WTC11 (cell line): ENCODE measurements at regions not wholly inside any gene's neighbourhood (a gene's known extent, or its start where the extent isn't known, plus 50 kb on each side); places are given as distances from the start of the nearest gene placed in this dataset.

Experiments
- CTCF ChIP-seq: fragments of 200-600 bp; IDR thresholded peaks from 2 replicates; pipeline ENCODE4 v1.8.0; 2022; ENCODE audit warnings: antibody characterized with exemption
- IRF2 ChIP-seq: sonication (generic); formaldehyde crosslinking; IDR thresholded peaks from 2 replicates; pipeline ENCODE4 v1.8.0; 2022; ENCODE audit warnings: low read depth, missing genetic modification reagents, borderline replicate concordance
- STAT6 ChIP-seq: sonication (generic); formaldehyde crosslinking; conservative IDR thresholded peaks from 2 replicates; pipeline ENCODE4 v1.8.1; 2023; ENCODE audit warnings: mild to moderate bottlenecking, low read depth, missing genetic modification reagents, moderate library complexity
- TF ChIP-seq, protein P1 (sequence below): sonication (generic); formaldehyde crosslinking; IDR thresholded peaks from 2 replicates; pipeline ENCODE4 v1.8.1; 2022; ENCODE audit warnings: low read depth, missing genetic modification reagents, borderline replicate concordance
- TF ChIP-seq, protein P2 (sequence below): sonication (generic); formaldehyde crosslinking; IDR thresholded peaks from 2 replicates; pipeline ENCODE4 v1.8.0; 2022; ENCODE audit warnings: mild to moderate bottlenecking, missing genetic modification reagents

GRCh38 chr9:82105729-82106128 lies 117.2 kb downstream of the SPATA31D1 start:
- TF ChIP-seq STAT6 (CRISPR knock-in tag) (no peak), CTCF (no peak), IRF2 (no peak)
- TF ChIP-seq, protein P1, sequence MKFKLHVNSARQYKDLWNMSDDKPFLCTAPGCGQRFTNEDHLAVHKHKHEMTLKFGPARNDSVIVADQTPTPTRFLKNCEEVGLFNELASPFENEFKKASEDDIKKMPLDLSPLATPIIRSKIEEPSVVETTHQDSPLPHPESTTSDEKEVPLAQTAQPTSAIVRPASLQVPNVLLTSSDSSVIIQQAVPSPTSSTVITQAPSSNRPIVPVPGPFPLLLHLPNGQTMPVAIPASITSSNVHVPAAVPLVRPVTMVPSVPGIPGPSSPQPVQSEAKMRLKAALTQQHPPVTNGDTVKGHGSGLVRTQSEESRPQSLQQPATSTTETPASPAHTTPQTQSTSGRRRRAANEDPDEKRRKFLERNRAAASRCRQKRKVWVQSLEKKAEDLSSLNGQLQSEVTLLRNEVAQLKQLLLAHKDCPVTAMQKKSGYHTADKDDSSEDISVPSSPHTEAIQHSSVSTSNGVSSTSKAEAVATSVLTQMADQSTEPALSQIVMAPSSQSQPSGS (CRISPR knock-in tag) = no peak
- TF ChIP-seq, protein P2, sequence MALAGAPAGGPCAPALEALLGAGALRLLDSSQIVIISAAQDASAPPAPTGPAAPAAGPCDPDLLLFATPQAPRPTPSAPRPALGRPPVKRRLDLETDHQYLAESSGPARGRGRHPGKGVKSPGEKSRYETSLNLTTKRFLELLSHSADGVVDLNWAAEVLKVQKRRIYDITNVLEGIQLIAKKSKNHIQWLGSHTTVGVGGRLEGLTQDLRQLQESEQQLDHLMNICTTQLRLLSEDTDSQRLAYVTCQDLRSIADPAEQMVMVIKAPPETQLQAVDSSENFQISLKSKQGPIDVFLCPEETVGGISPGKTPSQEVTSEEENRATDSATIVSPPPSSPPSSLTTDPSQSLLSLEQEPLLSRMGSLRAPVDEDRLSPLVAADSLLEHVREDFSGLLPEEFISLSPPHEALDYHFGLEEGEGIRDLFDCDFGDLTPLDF = no peak
